ENCODE measurements at regions not wholly inside any gene's neighbourhood (a gene's known extent, or its start where the extent isn't known, plus 50 kb on each side); places are given as distances from the start of the nearest gene placed in this dataset.

DNA sequence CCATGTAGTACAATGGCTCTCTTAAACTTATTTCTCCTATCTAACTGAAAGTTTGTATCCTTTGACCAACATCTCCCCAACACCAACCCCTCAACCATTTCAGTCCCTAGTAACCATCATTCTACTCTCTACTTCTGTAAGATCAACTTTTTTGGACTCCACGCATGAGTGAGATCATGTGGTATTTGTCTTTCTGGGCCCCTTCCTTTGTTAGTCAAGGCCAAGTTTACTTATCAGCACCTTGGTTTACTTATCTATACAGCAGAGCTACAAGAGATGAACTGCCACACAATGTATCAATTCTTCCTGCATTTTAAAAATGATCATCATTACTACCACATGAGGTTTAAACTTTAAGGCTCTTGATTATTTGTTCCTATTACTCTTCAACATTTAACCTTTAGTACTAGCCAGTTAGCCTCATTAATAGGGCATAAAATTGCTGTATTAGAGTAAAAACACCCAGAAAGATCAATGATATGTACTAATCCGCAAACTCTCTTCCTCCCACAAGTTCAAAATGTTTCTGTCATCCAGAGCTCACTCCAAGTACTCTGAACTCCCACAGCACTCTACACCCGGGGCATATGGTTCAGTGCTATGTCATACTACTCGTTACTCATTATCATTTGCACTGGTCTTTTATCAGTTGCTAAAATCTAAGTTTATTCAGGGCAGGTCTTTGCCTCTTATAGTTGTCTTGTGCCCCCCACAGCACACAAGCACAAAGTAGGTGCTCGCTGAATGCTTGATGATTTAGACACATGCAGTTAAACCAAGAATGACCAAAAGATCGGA lies 145.7 kb upstream of the ADAMTS3 start:
- Histone ChIP-seq H3K27me3 (ENCODE audit: control insufficient read depth, low read length) (no peaks in the 10 kb centered on the region), H3K4me2 (ENCODE audit: low read length) (no peak overlapping the region), H3F3A (ENCODE audit: control insufficient read depth, insufficient read depth) (no peaks in the 10 kb centered on the region), H3K9me3 (ENCODE audit: control insufficient read depth, insufficient read depth, low read length) (no peaks in the 10 kb centered on the region), H3K4me1 (ENCODE audit: control insufficient read depth, low read length) (no peaks in the 10 kb centered on the region), H3K9me2 (replicated peaks; ENCODE audit: control insufficient read depth, low read length) (no peaks in the 10 kb centered on the region), H3K27ac (ENCODE audit: low read depth, low read length) (no peak overlapping the region), H3K4me3 (ENCODE audit: low read length) (no peak overlapping the region), H3K36me3 (ENCODE audit: control insufficient read depth, low read length) (no peaks in the 10 kb centered on the region), H4K20me1 (ENCODE audit: control insufficient read depth, insufficient read depth, low read depth, low read length) (no peaks in the 10 kb centered on the region), H3K79me2 (ENCODE audit: control insufficient read depth, low read length) (no peaks in the 10 kb centered on the region)
- TF ChIP-seq, protein P1, sequence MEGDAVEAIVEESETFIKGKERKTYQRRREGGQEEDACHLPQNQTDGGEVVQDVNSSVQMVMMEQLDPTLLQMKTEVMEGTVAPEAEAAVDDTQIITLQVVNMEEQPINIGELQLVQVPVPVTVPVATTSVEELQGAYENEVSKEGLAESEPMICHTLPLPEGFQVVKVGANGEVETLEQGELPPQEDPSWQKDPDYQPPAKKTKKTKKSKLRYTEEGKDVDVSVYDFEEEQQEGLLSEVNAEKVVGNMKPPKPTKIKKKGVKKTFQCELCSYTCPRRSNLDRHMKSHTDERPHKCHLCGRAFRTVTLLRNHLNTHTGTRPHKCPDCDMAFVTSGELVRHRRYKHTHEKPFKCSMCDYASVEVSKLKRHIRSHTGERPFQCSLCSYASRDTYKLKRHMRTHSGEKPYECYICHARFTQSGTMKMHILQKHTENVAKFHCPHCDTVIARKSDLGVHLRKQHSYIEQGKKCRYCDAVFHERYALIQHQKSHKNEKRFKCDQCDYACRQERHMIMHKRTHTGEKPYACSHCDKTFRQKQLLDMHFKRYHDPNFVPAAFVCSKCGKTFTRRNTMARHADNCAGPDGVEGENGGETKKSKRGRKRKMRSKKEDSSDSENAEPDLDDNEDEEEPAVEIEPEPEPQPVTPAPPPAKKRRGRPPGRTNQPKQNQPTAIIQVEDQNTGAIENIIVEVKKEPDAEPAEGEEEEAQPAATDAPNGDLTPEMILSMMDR (IDR thresholded peaks at IDR 0.05; ENCODE audit: low read depth, low read length, poor library complexity, severe bottlenecking): no peak
- TF ChIP-seq EZH2phosphoT487 (IDR thresholded peaks at IDR 0.05; ENCODE audit: borderline replicate concordance, low read length): no peak

DNA sequence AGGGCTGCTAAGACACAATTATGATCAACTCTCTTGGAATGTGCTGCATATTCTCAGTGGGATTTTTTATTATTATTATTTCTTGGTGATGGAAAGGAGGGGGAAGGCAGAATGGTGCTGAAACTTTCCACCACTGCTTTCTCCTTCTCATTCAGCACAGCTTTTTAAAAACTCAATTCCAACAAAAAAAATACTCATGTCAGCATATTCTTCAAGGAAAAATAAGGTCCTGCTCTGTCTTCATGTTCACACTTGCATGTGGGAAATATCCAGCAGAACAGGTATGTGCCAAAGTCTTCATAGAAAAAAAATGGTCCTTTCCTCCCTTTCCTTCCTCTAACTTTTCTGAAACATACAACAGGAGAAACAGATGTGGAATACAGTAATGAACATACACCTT lies 144.0 kb upstream of the ADAMTS3 start:
- Histone ChIP-seq H3K36me3 (ENCODE audit: control insufficient read depth, low read length) (no peaks in the 10 kb centered on the region), H3K4me3 (ENCODE audit: low read length) (no peak overlapping the region), H4K20me1 (ENCODE audit: control insufficient read depth, insufficient read depth, low read depth, low read length) (no peaks in the 10 kb centered on the region), H3K79me2 (ENCODE audit: control insufficient read depth, low read length) (no peaks in the 10 kb centered on the region), H3K9me3 (ENCODE audit: control insufficient read depth, insufficient read depth, low read length) (no peaks in the 10 kb centered on the region), H3K27me3 (ENCODE audit: control insufficient read depth, low read length) (no peaks in the 10 kb centered on the region), H3F3A (ENCODE audit: control insufficient read depth, insufficient read depth) (no peaks in the 10 kb centered on the region), H3K4me1 (ENCODE audit: control insufficient read depth, low read length) (no peaks in the 10 kb centered on the region), H3K27ac (ENCODE audit: low read depth, low read length) (no peak overlapping the region), H3K4me2 (ENCODE audit: low read length) (no peak overlapping the region), H3K9me2 (replicated peaks; ENCODE audit: control insufficient read depth, low read length) (no peaks in the 10 kb centered on the region)
- TF ChIP-seq EZH2phosphoT487 (IDR thresholded peaks at IDR 0.05; ENCODE audit: borderline replicate concordance, low read length): no peak
- TF ChIP-seq, protein P1 (IDR thresholded peaks at IDR 0.05; ENCODE audit: low read depth, low read length, poor library complexity, severe bottlenecking): no peak

DNA sequence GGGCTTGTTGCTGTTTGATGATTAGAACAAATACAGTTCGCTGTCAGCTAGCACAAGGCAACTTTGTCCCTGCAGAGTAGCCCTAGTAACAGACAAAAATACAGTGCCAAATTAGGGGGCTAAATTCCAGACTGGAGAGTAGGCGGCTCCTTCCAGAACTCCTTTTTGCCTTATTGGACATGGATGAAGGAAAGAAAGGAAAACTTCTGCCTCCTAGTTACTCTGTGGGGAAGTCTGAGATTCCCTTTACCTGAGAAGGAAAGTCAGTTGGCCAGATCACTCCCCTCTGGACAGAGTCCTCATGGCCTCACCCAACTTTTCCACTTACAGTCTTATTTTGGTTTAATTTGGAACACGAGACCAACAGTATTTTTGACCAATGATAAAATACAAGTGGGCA lies 140.5 kb upstream of the ADAMTS3 start:
- H3K36me3 ChIP-seq (ENCODE audit: control insufficient read depth, low read length): no peaks in the 10 kb centered on the region
- H3K4me2 ChIP-seq (ENCODE audit: low read length): no peak overlapping the region
- no peak overlapping the region for H3K4me3 ChIP-seq (ENCODE audit: low read length)
- H3K4me1 ChIP-seq (ENCODE audit: control insufficient read depth, low read length): no peaks in the 10 kb centered on the region
- no peaks in the 10 kb centered on the region for H3K79me2 ChIP-seq (ENCODE audit: control insufficient read depth, low read length)
- H3F3A ChIP-seq (ENCODE audit: control insufficient read depth, insufficient read depth): no peaks in the 10 kb centered on the region
- TF ChIP-seq, protein P1 (IDR thresholded peaks at IDR 0.05; ENCODE audit: low read depth, low read length, poor library complexity, severe bottlenecking): no peak
- TF ChIP-seq EZH2phosphoT487 (IDR thresholded peaks at IDR 0.05; ENCODE audit: borderline replicate concordance, low read length): no peak
- H4K20me1 ChIP-seq (ENCODE audit: control insufficient read depth, insufficient read depth, low read depth, low read length): no peaks in the 10 kb centered on the region
- H3K9me2 ChIP-seq (replicated peaks; ENCODE audit: control insufficient read depth, low read length): no peaks in the 10 kb centered on the region
- no peaks in the 10 kb centered on the region for H3K27me3 ChIP-seq (ENCODE audit: control insufficient read depth, low read length)
- no peaks in the 10 kb centered on the region for H3K9me3 ChIP-seq (ENCODE audit: control insufficient read depth, insufficient read depth, low read length)
- no peak overlapping the region for H3K27ac ChIP-seq (ENCODE audit: low read depth, low read length)
